ENCODE measurements at regions not wholly inside any gene's neighbourhood (a gene's known extent, or its start where the extent isn't known, plus 50 kb on each side); places are given as distances from the start of the nearest gene placed in this dataset.

DNA sequence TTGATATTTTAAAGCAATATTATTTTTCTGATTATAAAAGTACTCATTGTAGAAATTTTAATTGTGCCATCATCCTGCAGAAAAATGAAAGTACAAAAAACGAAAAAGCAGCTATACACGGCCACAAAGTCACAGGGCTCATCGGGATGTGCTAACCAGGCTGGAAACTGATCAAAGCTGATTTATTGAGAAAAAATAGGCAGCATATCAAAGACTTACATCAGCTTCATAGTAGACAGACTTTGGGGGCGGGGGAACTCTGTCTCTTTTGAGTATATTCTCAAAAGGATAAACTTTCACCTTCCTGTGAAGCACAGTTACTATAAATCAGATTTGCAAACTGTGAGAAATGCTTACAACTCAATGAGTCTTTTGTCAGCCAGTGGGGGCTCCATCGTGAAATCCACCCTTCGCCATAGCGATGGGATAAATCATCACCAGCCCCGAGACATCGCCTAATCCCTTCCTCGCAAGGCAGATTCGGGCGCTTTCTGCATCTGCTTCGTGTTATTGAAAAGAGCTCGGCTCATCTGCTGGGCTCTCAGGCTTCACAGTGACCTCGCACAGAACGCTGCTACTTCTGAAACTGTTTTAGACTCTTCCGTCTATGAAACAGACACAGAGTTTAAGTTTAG lies 69.2 kb upstream of the ERG start:
- Histone ChIP-seq H3K9me3 (ENCODE audit: insufficient read depth, low read length) (no peaks in the 10 kb centered on the region), H3K27ac (ENCODE audit: low read depth, low read length) (no peak overlapping the region), H3K4me3 (ENCODE audit: insufficient read depth, low read length, poor library complexity, severe bottlenecking) (no peak overlapping the region), H3K9me2 (replicated peaks; ENCODE audit: insufficient read depth, low read length) (no peaks in the 10 kb centered on the region), H4K20me1 (ENCODE audit: low read depth, low read length) (no peaks in the 10 kb centered on the region), H3K9ac (ENCODE audit: low read length) (no peak overlapping the region), H3F3A (ENCODE audit: insufficient read depth) (no peaks in the 10 kb centered on the region), H3K4me2 (ENCODE audit: low read depth, low read length, poor library complexity, severe bottlenecking) (no peak overlapping the region), H3K36me3 (ENCODE audit: low read length) (no peaks in the 10 kb centered on the region), H2AFZ (ENCODE audit: low read depth, low read length, severe bottlenecking) (no peak overlapping the region), H3K79me2 (ENCODE audit: insufficient read depth, low read length) (no peaks in the 10 kb centered on the region), H3K27me3 (ENCODE audit: low read length) (no peaks in the 10 kb centered on the region)
- no peak for TF ChIP-seq EZH2phosphoT487 (conservative IDR thresholded peaks at IDR 0.05; ENCODE audit: low read length)
- TF ChIP-seq, protein P1, sequence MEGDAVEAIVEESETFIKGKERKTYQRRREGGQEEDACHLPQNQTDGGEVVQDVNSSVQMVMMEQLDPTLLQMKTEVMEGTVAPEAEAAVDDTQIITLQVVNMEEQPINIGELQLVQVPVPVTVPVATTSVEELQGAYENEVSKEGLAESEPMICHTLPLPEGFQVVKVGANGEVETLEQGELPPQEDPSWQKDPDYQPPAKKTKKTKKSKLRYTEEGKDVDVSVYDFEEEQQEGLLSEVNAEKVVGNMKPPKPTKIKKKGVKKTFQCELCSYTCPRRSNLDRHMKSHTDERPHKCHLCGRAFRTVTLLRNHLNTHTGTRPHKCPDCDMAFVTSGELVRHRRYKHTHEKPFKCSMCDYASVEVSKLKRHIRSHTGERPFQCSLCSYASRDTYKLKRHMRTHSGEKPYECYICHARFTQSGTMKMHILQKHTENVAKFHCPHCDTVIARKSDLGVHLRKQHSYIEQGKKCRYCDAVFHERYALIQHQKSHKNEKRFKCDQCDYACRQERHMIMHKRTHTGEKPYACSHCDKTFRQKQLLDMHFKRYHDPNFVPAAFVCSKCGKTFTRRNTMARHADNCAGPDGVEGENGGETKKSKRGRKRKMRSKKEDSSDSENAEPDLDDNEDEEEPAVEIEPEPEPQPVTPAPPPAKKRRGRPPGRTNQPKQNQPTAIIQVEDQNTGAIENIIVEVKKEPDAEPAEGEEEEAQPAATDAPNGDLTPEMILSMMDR (IDR thresholded peaks at IDR 0.05; ENCODE audit: insufficient read depth, low read length, poor library complexity, severe bottlenecking), result no peak

DNA sequence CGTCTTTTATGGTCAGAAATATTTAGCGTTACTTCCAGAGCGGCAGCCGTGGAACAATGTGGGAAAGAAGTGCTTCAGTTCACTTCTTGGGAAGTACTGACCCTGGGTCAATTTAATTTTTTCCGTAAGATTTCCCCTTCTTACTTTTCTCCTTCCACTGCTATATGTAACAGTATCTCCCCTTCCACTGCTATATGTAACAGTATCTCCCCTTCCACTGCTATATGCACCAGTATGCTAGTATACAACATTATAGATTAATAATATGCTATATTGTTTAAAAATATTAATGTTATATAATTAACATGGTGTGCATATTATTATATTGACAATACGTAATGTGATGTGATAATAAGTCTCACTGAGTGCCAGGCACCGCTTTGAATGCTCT lies 69.7 kb upstream of the ERG start:
- H2AFZ ChIP-seq (ENCODE audit: low read depth, low read length, severe bottlenecking), result no peak overlapping the region
- H3K4me2 ChIP-seq (ENCODE audit: low read depth, low read length, poor library complexity, severe bottlenecking), result no peak overlapping the region
- no peak overlapping the region for H3K27ac ChIP-seq (ENCODE audit: low read depth, low read length)

DNA sequence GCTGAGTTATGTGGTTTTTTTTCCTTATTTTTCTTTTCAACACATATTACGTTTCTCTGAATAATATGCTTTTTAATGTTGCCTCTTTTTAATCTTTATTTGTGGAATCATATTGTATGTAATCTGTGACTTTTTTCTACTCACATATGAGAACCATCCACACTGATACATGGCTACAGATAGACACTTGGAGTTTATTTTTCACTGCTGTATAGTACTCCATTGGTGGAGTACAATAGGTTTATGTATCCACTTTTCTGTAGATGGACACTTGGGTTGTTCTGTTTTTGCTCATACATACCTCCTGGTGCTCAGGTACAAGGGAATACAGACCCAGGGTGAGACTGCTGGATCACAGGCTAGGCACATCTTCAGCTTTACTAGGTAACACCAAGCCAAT lies 71.5 kb upstream of the ERG start:
- TF ChIP-seq, protein P1 (IDR thresholded peaks at IDR 0.05; ENCODE audit: insufficient read depth, low read length, poor library complexity, severe bottlenecking), result no peak
- TF ChIP-seq EZH2phosphoT487 (conservative IDR thresholded peaks at IDR 0.05; ENCODE audit: low read length), result no peak
- Histone ChIP-seq H2AFZ (ENCODE audit: low read depth, low read length, severe bottlenecking) (no peak overlapping the region), H3K4me3 (ENCODE audit: insufficient read depth, low read length, poor library complexity, severe bottlenecking) (no peak overlapping the region), H3K36me3 (ENCODE audit: low read length) (no peaks in the 10 kb centered on the region), H3K4me2 (ENCODE audit: low read depth, low read length, poor library complexity, severe bottlenecking) (no peak overlapping the region), H4K20me1 (ENCODE audit: low read depth, low read length) (no peaks in the 10 kb centered on the region), H3K9ac (ENCODE audit: low read length) (no peak overlapping the region), H3F3A (ENCODE audit: insufficient read depth) (no peaks in the 10 kb centered on the region), H3K79me2 (ENCODE audit: insufficient read depth, low read length) (no peaks in the 10 kb centered on the region), H3K9me3 (ENCODE audit: insufficient read depth, low read length) (no peaks in the 10 kb centered on the region), H3K9me2 (replicated peaks; ENCODE audit: insufficient read depth, low read length) (no peaks in the 10 kb centered on the region), H3K27ac (ENCODE audit: low read depth, low read length) (no peak overlapping the region), H3K27me3 (ENCODE audit: low read length) (no peaks in the 10 kb centered on the region)

More for the DNA sequence above, 69.7 kb upstream of the ERG start:
- no peaks in the 10 kb centered on the region for H3K79me2 ChIP-seq (ENCODE audit: insufficient read depth, low read length)
- H4K20me1 ChIP-seq (ENCODE audit: low read depth, low read length), result no peaks in the 10 kb centered on the region
- H3K9me2 ChIP-seq (replicated peaks; ENCODE audit: insufficient read depth, low read length), result no peaks in the 10 kb centered on the region
- no peaks in the 10 kb centered on the region for H3K36me3 ChIP-seq (ENCODE audit: low read length)
- no peaks in the 10 kb centered on the region for H3F3A ChIP-seq (ENCODE audit: insufficient read depth)
- H3K9me3 ChIP-seq (ENCODE audit: insufficient read depth, low read length), result no peaks in the 10 kb centered on the region
- H3K27me3 ChIP-seq (ENCODE audit: low read length), result no peaks in the 10 kb centered on the region
- no peak overlapping the region for H3K4me3 ChIP-seq (ENCODE audit: insufficient read depth, low read length, poor library complexity, severe bottlenecking)
- no peak for TF ChIP-seq EZH2phosphoT487 (conservative IDR thresholded peaks at IDR 0.05; ENCODE audit: low read length)
- TF ChIP-seq, protein P1 (IDR thresholded peaks at IDR 0.05; ENCODE audit: insufficient read depth, low read length, poor library complexity, severe bottlenecking), result no peak
- H3K9ac ChIP-seq (ENCODE audit: low read length), result no peak overlapping the region

All from SU-DHL-6 (cell line).